K562 (cell line): ENCODE measurements at regions not wholly inside any gene's neighbourhood (a gene's known extent, or its start where the extent isn't known, plus 50 kb on each side); places are given as distances from the start of the nearest gene placed in this dataset.

Source experiments
- ATAC-seq: fragments of 200-7000 bp; cut with Tn5 transposase; 3 replicates; pipeline ENCODE4 v1.9.1; 2020; ENCODE audit warnings: moderate library complexity
- BruUV-seq: library from RNA; stranded (reverse); fragments of 400-500 nt; replicated peaks from 2 replicates; lab custom pipeline; 2021; lab: Mats Ljungman, UMichigan
- CTCF ChIA-PET: fragments of 300-600 bp; formaldehyde crosslinking; extraction: SDS; loops from one replicate; lab custom pipeline; 2021; ENCODE audit warnings: low intra/inter-chr PET ratio; lab: Yijun Ruan, JAX
- POLR2A ChIA-PET: fragments of 300-600, 350-650 bp; sonication (Branson Sonifier 250); formaldehyde crosslinking; extraction: SDS; loops from one replicate; lab custom pipeline; 2021; ENCODE audit warnings: antibody characterized with exemption, inconsistent platforms; lab: Yijun Ruan, JAX
- DNase-seq, 4 experiments: peaks; one replicate each; pipeline versions ENCODE4 v3.0.0 to v3.0.0-alpha.2; 2011 to 2018; ENCODE audit warnings: low spot score in 3 of 4, mixed read lengths in 3 of 4; ENCODE audit errors: extremely low read depth in 1 of 4
- FAIRE-seq: peaks from 2 replicates; lab custom pipeline; 2011; peaks lifted over from hg19 to GRCh38; lab: Jason Lieb, UNC
- H2AFZ ChIP-seq: 2 replicates; pipeline ENCODE4 v1.6.0; 2011; ENCODE audit warnings: low read depth, low read length, control low read depth, inconsistent platforms
- H3K27ac ChIP-seq: fragments of 200-600 bp; 3 replicates; pipeline ENCODE4 v1.8.0; 2011; ENCODE audit warnings: low read depth, mild to moderate bottlenecking, control low read depth, inconsistent platforms, low read length, moderate library complexity, mixed read lengths; ENCODE audit errors: extremely low read depth
- H3K27me3 ChIP-seq, 2 experiments: fragments of 300-600 bp in 1 of 2; 2 replicates in 1 of 2; 3 replicates in 1 of 2; pipeline versions ENCODE4 v1.6.0 to v1.8.0; 2011; ENCODE audit warnings: inconsistent platforms in 2 of 2, low read length in 2 of 2, mild to moderate bottlenecking in 1 of 2, mixed read lengths in 1 of 2, moderate library complexity in 1 of 2; ENCODE audit not compliant: control insufficient read depth in 2 of 2, insufficient read depth in 2 of 2
- H3K36me3 ChIP-seq: fragments of 300-600 bp; 3 replicates; pipeline ENCODE4 v1.8.0; 2011; ENCODE audit warnings: mild to moderate bottlenecking, low read length, inconsistent platforms; ENCODE audit not compliant: control insufficient read depth, insufficient read depth
- H3K4me1 ChIP-seq, 2 experiments: fragments of 200-600 bp in 1 of 2; replicated peaks in 1 of 2; 2 replicates in 1 of 2; 3 replicates in 1 of 2; pipeline versions ENCODE4 v1.5.1 to v1.8.0; 2011; ENCODE audit warnings: inconsistent platforms in 2 of 2, low read length in 2 of 2, mild to moderate bottlenecking in 1 of 2, mixed read lengths in 1 of 2, moderate library complexity in 1 of 2; ENCODE audit not compliant: control insufficient read depth in 2 of 2, insufficient read depth in 2 of 2
- H3K4me2 ChIP-seq: 2 replicates; pipeline ENCODE4 v1.6.1; 2011; ENCODE audit warnings: low read length, control low read depth, inconsistent platforms, mixed read lengths; ENCODE audit not compliant: insufficient read depth
- H3K4me3 ChIP-seq: fragments of 200-600 bp; sonication (generic), shearing (Covaris generic); 2 replicates; pipeline ENCODE4 v1.5.1; 2016; ENCODE audit warnings: control low read depth, inconsistent platforms
- H3K79me2 ChIP-seq: fragments of 200-600 bp; 3 replicates; pipeline ENCODE4 v1.8.0; 2011; ENCODE audit warnings: low read length, inconsistent platforms; ENCODE audit not compliant: control insufficient read depth, insufficient read depth
- H3K9ac ChIP-seq, 2 experiments: 2 replicates each; pipeline versions ENCODE4 v1.6.0 to v1.6.1; 2011; ENCODE audit warnings: low read depth in 2 of 2, low read length in 2 of 2, control low read depth in 1 of 2, inconsistent platforms in 1 of 2, mild to moderate bottlenecking in 1 of 2, mixed read lengths in 1 of 2; ENCODE audit not compliant: insufficient read depth in 1 of 2
- H3K9me1 ChIP-seq: one replicate; pipeline ENCODE4 v1.6.0; 2011; ENCODE audit warnings: inconsistent platforms, mild to moderate bottlenecking, low read length, moderate library complexity; ENCODE audit not compliant: control insufficient read depth, insufficient read depth
- H3K9me3 ChIP-seq: replicated peaks from 2 replicates; pipeline ENCODE4 v1.5.1; 2011; ENCODE audit warnings: low read depth, low read length, inconsistent platforms; ENCODE audit not compliant: control insufficient read depth, insufficient read depth
- H4K20me1 ChIP-seq: replicated peaks from 2 replicates; pipeline ENCODE4 v1.6.1; 2011; ENCODE audit warnings: low read length, inconsistent platforms, mixed read lengths; ENCODE audit not compliant: control insufficient read depth, insufficient read depth
- BACH1 ChIP-seq: fragments of 200-800 bp; sonication (Bioruptor generic); IDR thresholded peaks from 2 replicates; pipeline ENCODE4 v1.6.1; 2016; ENCODE audit warnings: missing genetic modification characterization, missing compliant biosample characterization
- KAT2B ChIP-seq: IDR thresholded peaks from one replicate; pipeline ENCODE4 v1.6.1; 2012; ENCODE audit warnings: low read depth, mild to moderate bottlenecking, control low read depth, inconsistent platforms, low read length, moderate library complexity
- KAT7 ChIP-seq: sonication (generic); formaldehyde crosslinking; IDR thresholded peaks from 2 replicates; pipeline ENCODE4 v1.8.0; 2022; ENCODE audit warnings: missing genetic modification reagents, mild to moderate bottlenecking, borderline replicate concordance
- POLR2B ChIP-seq: fragments of 450-650 bp; IDR thresholded peaks from 2 replicates; pipeline ENCODE4 v1.6.1; 2018; ENCODE audit warnings: low read depth; ENCODE audit not compliant: partially characterized antibody
- PTTG1 ChIP-seq: fragments of 450-650 bp; IDR thresholded peaks from 2 replicates; pipeline ENCODE4 v1.6.1; 2016; ENCODE audit warnings: low read depth, mild to moderate bottlenecking, missing genetic modification characterization, missing compliant biosample characterization
- SAFB2 ChIP-seq: fragments of 200-400 bp; formaldehyde crosslinking; IDR thresholded peaks from 2 replicates; pipeline ENCODE4 v1.6.1; 2018; ENCODE audit warnings: borderline replicate concordance, low read length, low read depth, moderate library complexity; ENCODE audit not compliant: severe bottlenecking
- TFE3 ChIP-seq: fragments of 450-650 bp; formaldehyde crosslinking; IDR thresholded peaks from 2 replicates; pipeline ENCODE4 v1.4.0; 2020; ENCODE audit warnings: mild to moderate bottlenecking, mixed read lengths
- THAP7 ChIP-seq: fragments of 250-450 bp; sonication (Bioruptor Pico); IDR thresholded peaks from 2 replicates; pipeline ENCODE4 v1.5.0; 2021
- WGBS: fragments of 100-300 bp; shearing (Covaris generic); methylation state at CpG from one replicate; pipeline ENCODE4 v1.1.6; 2016; ENCODE audit warnings: low coverage, mixed read lengths; ENCODE audit not compliant: insufficient coverage; ENCODE audit errors: missing lambda C conversion rate; 5-methylcytosine and 5-hydroxymethylcytosine counted together
- in situ Hi-C: fragments of 300-500 bp; cut with MboI; formaldehyde crosslinking; loops from 4 replicates; pipeline ENCODE4 v1.15.0; 2018; ENCODE audit warnings: inconsistent platforms, mixed read lengths
- intact Hi-C: fragments of 100-400 bp; cut with micrococcal nuclease; formaldehyde crosslinking; loops from 2 replicates; pipeline ENCODE4 v1.14.2; 2022

GRCh38 chr22:27064386-27064785, 407.0 kb downstream of the MIAT start (continued):
- no peak for TF ChIP-seq THAP7 (CRISPR knock-in tag)
- TF ChIP-seq PTTG1 (tag), result no peak
- no peak for TF ChIP-seq BACH1 (tag)
- TF ChIP-seq KAT2B, result no peak
- TF ChIP-seq SAFB2, result no peak

- H3K4me3 ChIP-seq, result no peak overlapping the region
- DNase-seq, result no peak
- intact Hi-C loops, result no loop called here
- in situ Hi-C loops, result no loop called here
- H3K27me3 ChIP-seq, result peaks cover 0 to 2% of the 10 kb centered on the region in 2 experiments; a peak in 1 of 5 replicates
- no peak overlapping the region for H3K4me2 ChIP-seq
- CTCF ChIA-PET, result no interaction called here
- no peaks in the 10 kb centered on the region for H3K9me1 ChIP-seq
- H3K79me2 ChIP-seq, result no peaks in the 10 kb centered on the region
- H3K27ac ChIP-seq, result no peak overlapping the region
- no peak for FAIRE-seq
- H3K36me3 ChIP-seq, result no peaks in the 10 kb centered on the region
- H3K9ac ChIP-seq, result no peak overlapping the region
- no peaks in the 10 kb centered on the region for H4K20me1 ChIP-seq
- no peaks in the 10 kb centered on the region for H3K9me3 ChIP-seq
- no peak overlapping the region for H2AFZ ChIP-seq
- under 1% methylated on average over 8 of the region's 9 CpGs for WGBS
- no peak for TF ChIP-seq POLR2B
- peak; percentile 71 for TF ChIP-seq TFE3 (CRISPR knock-in tag)
- TF ChIP-seq KAT7 (CRISPR knock-in tag), result no peak
- TF ChIP-seq, all 486 proteins: peak for 1
- H3K4me1 ChIP-seq, result no peaks in the 10 kb centered on the region
- BruUV-seq, result no TSS peak
- POLR2A ChIA-PET, result no interaction called here
- ATAC-seq, result no peak
Observed at GRCh38 chr22:27065279-27065678, 407.9 kb downstream of the MIAT start.
